ENCODE measurements at regions not wholly inside any gene's neighbourhood (a gene's known extent, or its start where the extent isn't known, plus 50 kb on each side); places are given as distances from the start of the nearest gene placed in this dataset.

- Histone ChIP-seq H3K4me1 (replicated peaks in 1 of 4; ENCODE audit: control insufficient read depth in 3 of 4, insufficient read depth in 4 of 4, low read length in 3 of 4) (no peaks in the 10 kb centered on the region), H3K4ac (replicated peaks; ENCODE audit: insufficient read length, low read depth, low read length) (no peak overlapping the region), H2BK15ac (ENCODE audit: low read length) (no peak overlapping the region), H3K36me3 (ENCODE audit: control insufficient read depth in 2 of 4, insufficient read depth in 4 of 4, low read length in 3 of 4) (no peaks in the 10 kb centered on the region), H3K79me2 (ENCODE audit: control insufficient read depth in 1 of 2, insufficient read depth in 2 of 2, low read length in 2 of 2) (no peaks in the 10 kb centered on the region), H2BK5ac (ENCODE audit: low read depth, low read length) (no peak overlapping the region), H2AK5ac (ENCODE audit: low read depth, low read length) (no peak overlapping the region), H3K18ac (ENCODE audit: extremely low read depth, low read length) (no peak overlapping the region), H3K23me2 (ENCODE audit: low read depth, low read length) (no peaks in the 10 kb centered on the region), H2BK20ac (ENCODE audit: low read length) (no peak overlapping the region), H4K8ac (ENCODE audit: extremely low read depth, insufficient read depth, low read length) (no peak overlapping the region), H3K27ac (ENCODE audit: low read depth, low read length) (no peak overlapping the region), H3K14ac (ENCODE audit: insufficient read length) (no peak overlapping the region), H3K27me3 (replicated peaks in 1 of 4; ENCODE audit: control insufficient read depth in 3 of 4, extremely low read depth in 1 of 4, insufficient read depth in 3 of 4, low read length in 3 of 4) (no peaks in the 10 kb centered on the region), H3K56ac (replicated peaks; ENCODE audit: insufficient read length, low read depth, low read length) (no peak overlapping the region), H3K4me3 (ENCODE audit: extremely low read depth in 1 of 4, insufficient read depth in 2 of 4, low read depth in 3 of 4, low read length in 4 of 4) (no peak overlapping the region), H4K91ac (replicated peaks; ENCODE audit: insufficient read length, low read length) (no peak overlapping the region), H3K9ac (replicated peaks in 1 of 4; ENCODE audit: extremely low read depth in 1 of 4, low read depth in 3 of 4, low read length in 3 of 4) (no peak overlapping the region), H4K20me1 (replicated peaks in 1 of 2; ENCODE audit: control insufficient read depth in 1 of 2, insufficient read depth in 2 of 2, low read length in 2 of 2) (no peaks in the 10 kb centered on the region), H2AFZ (ENCODE audit: low read length) (no peak overlapping the region; the same call in 1 of the 2 replicates), H2BK12ac (ENCODE audit: low read depth, low read length) (no peak overlapping the region), H4K5ac (ENCODE audit: insufficient read length, low read depth, low read length) (no peak overlapping the region), H3K23ac (ENCODE audit: insufficient read length) (no peak overlapping the region), H2BK120ac (replicated peaks; ENCODE audit: low read depth, low read length) (no peak overlapping the region), H3K9me3 (ENCODE audit: insufficient read depth in 2 of 2, low read depth in 1 of 2, low read length in 1 of 2) (no peaks in the 10 kb centered on the region), H3K4me2 (ENCODE audit: insufficient read depth in 1 of 2, low read depth in 2 of 2, low read length in 2 of 2) (no peak overlapping the region), H3K79me1 (ENCODE audit: low read depth, low read length) (no peaks in the 10 kb centered on the region)
- FAIRE-seq (no peak), DNase-seq (ENCODE audit: low read depth in 1 of 2, low spot score in 2 of 2) (no peak)
- ChIA-PET CTCF (ENCODE audit: partially characterized antibody) (interaction anchor here (0.6 kb wide), 1 partner anchor 111 kb away, joined by 3 read pairs; no protein-coding TSS in a partner anchor), POLR2A (ENCODE audit: partially characterized antibody) (no interaction called here)
- no peak for TF ChIP-seq TBP (IDR thresholded peaks at IDR 0.05; ENCODE audit: low read depth, low read length)
- TF ChIP-seq NRF1 (IDR thresholded peaks at IDR 0.05; ENCODE audit: low read depth, low read length): no peak
- WGBS, 2 experiments (ENCODE audit: extremely low coverage in 1 of 2, insufficient coverage in 1 of 2, insufficient read length in 1 of 2, insufficient replicate concordance in 2 of 2, low coverage in 1 of 2, low lambda C conversion rate in 2 of 2, missing lambda C conversion rate in 1 of 2): 93% methylated on average over 3 of the region's 3 CpGs; no CpG with 5 or more reads in 1 of the 2 experiments
Observed at GRCh38 chr10:36465604-36466379, 659.6 kb upstream of the ANKRD30A start.
